HEK293 (cell line): ENCODE measurements at regions not wholly inside any gene's neighbourhood (a gene's known extent, or its start where the extent isn't known, plus 50 kb on each side); places are given as distances from the start of the nearest gene placed in this dataset.

Experiments
- CTCF ChIP-seq: fragments of 450-650 bp; formaldehyde crosslinking; IDR thresholded peaks from 2 replicates; pipeline ENCODE4 v1.5.1; 2016; ENCODE audit warnings: missing biosample characterization, missing genetic modification characterization
- GLI4 ChIP-seq: fragments of 450-650 bp; formaldehyde crosslinking; IDR thresholded peaks from 2 replicates; pipeline ENCODE4 v1.5.1; 2016; ENCODE audit warnings: missing biosample characterization, missing genetic modification characterization
- ZBTB11 ChIP-seq: fragments of 450-650 bp; formaldehyde crosslinking; conservative IDR thresholded peaks from 2 replicates; pipeline ENCODE4 v1.5.1; 2016; ENCODE audit warnings: low read depth, missing biosample characterization, missing genetic modification characterization
- ZNF10 ChIP-seq: fragments of 450-650 bp; formaldehyde crosslinking; IDR thresholded peaks from 2 replicates; pipeline ENCODE4 v1.5.1; 2017; ENCODE audit warnings: missing biosample characterization, missing genetic modification characterization
- ZNF2 ChIP-seq: fragments of 450-650 bp; formaldehyde crosslinking; IDR thresholded peaks from 2 replicates; pipeline ENCODE4 v1.5.1; 2016; ENCODE audit warnings: missing biosample characterization, missing genetic modification characterization

- TF ChIP-seq ZNF10 (tag by site-specific recombination) = no peak
- TF ChIP-seq CTCF (tag by site-specific recombination) = no peak
- no peak for TF ChIP-seq ZNF2
- TF ChIP-seq ZBTB11 = no peak
- TF ChIP-seq GLI4 = no peak
Measured at GRCh38 chr17:56098746-56099145, 54.5 kb upstream of the ANKFN1 start.
